ENCODE measurements at regions not wholly inside any gene's neighbourhood (a gene's known extent, or its start where the extent isn't known, plus 50 kb on each side); places are given as distances from the start of the nearest gene placed in this dataset.

DNA sequence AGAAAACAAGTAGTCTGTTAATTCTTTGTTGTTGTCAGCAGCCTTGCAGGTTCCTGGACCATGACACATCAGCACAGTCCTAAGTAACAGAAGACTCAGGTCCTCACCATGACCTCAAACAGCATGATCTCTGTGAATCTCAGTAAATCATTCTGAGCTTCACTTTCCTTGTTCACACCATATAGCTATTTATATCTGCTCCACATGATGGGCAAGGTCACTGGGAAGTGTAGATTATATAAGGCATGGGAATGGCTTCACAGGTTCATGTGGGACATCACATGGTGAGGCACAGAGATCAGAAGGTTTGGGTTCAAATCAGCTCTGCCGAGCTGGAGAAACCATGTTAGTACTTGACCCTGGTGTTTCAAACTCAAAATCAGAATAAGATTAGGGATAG is 245.4 kb upstream of the SPTLC3 start:
- DNase-seq = no peak

DNA sequence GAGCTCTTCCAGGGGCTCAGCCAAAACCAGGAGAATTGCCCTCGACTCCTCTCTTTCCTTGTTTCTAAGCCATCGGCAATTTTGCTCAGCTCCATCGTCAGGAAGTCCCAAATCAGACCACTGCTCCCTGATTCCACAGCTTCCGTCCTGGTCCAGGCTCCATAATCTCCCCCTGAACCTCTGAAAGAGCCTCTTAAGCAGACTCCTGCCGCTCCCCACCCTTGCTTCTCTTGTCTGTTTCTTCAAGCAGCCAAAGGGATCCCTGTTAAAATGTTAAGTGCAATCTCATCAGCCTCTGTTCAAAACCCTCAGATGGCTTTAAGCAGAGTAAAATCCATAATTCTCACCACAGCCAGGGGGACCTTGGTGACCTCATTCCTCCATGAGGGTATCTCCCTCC is 244.7 kb upstream of the SPTLC3 start:
- DNase-seq = no peak

DNA sequence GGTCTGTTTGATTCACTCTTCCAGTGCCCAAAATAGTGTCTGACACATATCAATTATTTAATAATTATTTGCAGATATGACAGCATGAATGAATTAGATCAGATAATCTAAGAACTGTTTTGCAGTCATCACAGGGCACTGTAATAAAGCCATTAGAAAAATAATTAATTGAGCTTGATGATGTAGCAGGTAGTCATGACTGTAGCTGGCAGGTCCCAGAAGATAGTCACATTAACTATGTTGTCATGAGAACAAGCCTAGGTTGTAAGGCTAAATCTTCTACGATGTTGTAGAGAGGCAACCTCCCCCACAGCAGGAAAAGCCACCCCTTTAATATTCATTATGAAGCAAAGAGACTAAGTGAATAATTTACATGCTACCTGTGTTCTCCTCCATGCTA is 243.9 kb upstream of the SPTLC3 start:
- no peak for DNase-seq

DNA sequence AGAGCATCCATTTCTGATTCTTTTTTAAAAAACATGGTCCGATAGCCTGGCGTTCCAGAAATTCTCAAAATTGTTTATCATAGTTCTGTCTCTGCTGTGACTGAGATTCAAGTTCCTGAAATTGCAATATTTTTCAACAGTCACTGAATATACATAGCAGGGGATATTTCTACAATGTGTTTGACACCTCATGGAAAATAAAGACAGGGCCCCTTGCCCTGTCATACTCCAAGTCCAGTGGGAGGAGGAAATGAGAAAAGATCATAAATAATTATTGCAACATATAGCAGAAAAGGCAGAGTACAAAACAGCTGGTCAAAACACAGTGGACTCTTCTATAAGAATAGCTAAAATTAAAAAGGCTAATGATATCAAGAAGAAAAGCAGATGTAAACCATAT is 234.8 kb upstream of the SPTLC3 start:
- no peak for DNase-seq

DNA sequence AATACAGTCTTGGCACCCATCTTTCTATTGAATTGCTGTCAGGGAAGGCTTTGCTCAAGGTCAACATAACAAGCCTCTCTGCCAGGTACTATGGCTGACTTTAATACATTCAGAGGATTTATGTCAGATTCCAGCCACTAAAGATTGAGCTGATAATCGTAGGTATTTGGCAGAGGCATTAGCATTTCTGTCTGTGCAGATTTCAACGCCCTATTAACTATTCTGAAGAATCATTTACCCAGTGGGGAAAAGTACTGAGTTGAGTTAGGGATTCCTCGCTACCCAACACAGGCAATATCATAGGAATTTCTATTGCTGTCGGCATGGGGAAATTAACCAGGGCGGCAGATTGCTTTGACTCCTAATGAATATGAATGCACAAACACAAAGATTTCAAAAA is 233.7 kb upstream of the SPTLC3 start:
- DNase-seq = no peak

DNA sequence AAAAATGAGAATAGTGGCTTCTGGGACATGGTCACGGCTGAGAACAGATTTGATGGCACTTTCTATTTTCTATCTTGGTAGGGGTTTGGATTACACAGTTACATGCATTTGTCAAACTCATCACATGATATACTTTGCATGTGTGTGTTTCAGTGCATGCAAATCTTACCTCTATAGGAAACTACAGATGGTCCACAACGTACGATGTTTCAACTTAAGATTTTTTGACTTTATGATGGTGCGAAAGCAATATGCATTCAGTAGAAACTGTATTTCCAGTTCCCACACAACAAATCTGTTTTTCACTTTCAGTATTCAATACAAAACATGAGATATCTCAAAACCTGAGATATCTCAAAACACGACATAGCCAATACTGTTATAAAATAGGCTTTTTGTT is 231.8 kb upstream of the SPTLC3 start:
- no peak for DNase-seq

DNA sequence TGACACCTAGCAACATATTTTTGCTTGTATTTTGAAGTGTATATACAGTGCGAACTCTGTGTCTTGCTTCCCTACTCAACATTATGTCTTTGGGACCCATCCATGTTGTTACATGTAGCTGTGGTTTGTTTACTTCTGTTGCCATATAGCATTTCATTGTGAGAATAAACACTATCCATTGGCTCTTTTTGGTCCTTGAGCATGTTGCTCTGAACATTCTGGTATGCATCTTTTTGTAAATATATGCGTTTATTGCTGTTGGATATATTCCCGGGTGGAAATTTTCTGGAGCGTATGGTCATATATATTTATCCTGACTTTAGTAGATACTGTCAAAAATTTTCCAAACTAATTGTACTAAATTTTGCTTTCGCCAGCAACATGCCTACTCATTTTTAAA is 222.5 kb upstream of the SPTLC3 start:
- no peak for DNase-seq

DNA sequence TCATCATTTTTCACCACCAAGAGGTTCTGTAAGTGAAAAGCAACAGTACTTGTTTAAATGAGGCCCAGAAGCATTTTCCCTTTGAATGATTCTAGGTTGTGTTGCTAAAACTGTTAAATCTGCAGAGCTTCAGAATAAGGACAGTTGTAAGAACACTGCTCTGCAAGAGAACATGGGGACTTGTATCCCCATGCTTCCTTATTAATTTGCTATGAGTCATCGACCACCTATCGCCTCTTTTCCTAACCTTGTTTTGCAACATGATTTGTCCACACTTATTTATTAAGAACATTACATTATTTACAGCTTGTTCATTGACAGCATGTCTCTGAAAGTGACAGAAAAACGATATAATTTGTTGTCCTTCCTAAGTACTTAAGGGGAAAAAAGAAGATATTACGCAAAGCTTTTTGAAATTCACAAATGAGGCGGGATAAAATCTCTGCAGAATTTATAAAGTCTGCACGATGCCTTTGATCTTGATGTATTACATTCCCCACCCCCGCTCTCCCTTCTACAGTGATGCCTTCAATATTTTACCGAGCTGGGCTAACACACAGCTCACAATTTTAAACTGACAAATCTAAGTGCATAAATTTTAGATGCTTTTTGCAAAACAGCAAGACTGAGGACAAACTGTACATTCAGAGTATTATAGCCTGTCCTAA is 220.0 kb upstream of the SPTLC3 start:
- DNase-seq = no peak

DNA sequence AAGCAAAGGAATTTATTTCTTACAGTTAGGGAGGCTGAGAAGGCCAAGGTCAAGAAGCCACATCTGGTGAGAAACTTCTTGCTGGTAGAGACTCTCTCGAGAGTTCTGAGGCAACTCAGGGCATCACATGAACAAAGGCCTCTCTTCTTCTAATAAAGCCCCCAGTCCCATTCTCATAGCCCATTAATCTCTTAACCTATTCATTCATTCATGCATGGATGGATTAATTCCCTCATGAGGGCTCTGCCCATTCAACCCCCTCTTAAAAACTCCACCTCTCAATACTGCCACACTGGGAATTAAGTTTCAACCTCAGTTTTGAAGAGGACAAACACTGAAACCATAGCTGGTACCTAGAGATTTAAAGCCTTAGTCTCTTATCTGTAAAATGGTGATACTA is 217.9 kb upstream of the SPTLC3 start:
- DNase-seq = peak; percentile 74

DNA sequence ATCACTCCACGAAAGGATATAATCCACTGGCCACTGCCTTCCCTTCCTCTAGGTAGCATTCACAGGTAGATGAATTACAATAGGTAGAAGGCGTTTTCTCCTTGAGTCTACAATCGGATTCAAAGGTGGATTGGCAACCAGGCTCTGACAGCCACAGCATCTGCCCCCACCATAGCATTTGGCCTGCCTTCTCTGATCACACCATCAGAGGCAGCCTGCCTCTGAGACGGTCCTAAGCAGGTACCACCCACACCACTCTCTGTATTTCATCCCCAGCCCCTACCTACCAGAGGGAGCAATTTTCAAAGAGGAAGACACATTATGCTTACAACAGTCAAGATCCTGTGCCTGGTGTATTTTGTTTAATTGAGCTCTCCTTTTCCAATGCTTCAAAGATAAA is 210.5 kb upstream of the SPTLC3 start:
- DNase-seq = no peak

DNA sequence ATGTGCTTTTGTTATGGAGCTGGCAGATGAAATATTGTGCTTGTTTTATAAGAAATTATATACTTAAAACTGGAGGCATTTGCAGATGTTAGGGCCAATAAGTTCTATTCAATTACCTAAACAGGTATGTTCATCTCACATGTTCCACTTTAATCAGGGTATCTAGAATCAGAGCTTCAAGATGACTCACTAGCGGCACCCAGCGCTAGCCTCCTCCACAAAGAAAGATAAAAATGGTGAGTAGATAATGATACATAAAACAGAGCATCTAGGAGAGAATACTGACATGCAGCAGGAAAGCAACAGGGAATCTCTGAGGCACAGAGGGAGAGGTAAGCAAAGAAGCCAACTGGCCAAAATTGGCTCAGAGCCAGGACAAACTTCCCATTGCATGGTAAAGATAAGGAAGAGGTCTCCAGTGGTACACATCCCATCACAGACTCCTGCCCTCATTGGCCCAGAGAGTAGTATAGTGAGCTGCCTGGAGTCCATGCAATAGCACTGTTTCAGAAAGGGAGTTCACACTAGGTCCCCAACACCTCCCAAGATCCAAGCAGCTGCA is 200.7 kb upstream of the SPTLC3 start:
- no peak for DNase-seq

DNA sequence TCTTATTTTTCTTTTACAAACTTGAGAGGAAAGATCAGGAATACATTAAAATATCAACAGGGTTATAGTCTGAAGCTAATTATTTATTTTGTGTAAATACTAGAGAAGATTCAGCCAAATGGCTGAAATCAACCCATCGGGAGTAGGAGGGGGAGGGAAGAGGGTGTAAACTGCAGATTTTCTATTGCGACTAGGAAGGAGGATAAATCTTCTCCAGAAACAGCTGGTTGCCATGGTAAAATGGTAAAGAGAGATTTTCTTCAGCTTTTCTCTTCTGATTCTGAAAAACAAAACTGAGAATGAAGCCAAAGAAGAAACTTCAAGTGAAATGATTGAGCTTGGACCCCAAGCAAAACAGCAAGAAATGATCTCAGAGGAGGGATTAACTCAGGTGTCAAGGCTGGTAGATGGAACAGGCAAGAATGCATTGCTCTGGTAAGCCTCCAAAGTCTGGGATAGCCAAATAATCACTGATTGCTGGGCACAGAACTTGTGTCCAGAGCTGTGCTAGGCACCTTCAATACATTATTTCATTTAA is 193.5 kb upstream of the SPTLC3 start:
- no peak for DNase-seq

DNA sequence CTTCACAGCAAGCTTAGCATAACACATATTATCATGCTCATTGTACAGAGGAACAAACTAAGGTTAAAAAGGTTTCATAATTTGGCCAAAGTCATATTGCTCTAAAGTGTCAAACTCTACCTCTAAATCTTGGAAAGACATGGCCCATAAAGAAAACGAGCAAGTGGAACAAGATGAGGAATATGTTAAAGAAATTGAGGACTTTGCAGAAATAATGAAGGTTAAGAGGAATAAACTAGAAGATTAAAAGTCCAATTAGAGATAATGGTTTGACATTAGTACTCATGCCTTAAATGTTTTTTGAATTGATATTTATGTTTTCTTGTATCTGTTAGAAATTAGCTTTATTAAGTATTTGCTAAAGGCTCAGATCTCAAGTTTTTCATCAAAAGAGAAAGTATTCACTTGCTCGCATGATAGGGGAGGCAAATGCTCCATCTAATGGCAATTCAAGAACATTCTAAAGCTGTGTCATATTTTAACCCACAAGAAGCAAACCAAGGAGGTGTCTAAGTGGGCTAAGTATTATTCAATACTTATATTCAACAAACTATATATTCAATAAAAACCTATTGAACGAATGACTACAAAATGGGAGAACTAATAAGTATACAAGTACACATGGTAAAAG is 192.9 kb upstream of the SPTLC3 start:
- no peak for DNase-seq

DNA sequence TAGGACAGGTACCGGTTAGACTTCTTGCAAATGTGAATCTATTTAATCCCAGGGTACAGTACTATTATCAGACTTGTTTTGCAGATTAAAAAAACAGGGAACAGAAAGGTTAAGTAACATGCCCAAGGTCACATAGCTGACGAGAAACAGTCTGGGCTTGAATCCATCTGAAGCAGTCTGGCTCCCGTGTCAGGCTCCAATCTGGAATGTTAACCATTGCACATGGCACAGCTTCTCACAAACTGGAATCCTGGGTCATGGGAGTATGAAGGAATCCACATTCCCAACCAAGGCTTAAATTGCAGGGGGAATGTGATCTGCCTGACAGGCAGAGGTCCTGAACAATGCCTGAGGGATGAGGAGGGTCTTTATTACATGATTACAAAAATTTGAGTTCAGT is 187.5 kb upstream of the SPTLC3 start:
- DNase-seq = no peak

DNA sequence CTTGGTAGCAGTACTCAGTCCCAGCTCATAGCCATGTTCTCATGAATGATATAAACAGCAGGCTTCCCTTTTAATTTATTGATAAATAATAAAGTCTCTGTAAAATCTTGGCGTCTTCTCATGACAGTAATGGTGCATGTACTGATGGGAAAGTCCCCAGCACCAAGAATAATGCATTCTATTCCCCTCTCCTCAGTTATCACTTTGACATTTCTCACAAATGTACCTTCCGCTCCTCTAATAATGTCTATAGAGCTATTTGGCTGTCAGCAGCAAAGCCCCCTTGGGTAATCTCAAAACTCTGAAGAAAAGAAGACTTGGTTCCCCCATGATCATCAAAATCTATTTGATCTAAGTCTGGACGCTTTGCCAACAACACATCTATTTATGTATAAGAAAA is 185.0 kb upstream of the SPTLC3 start:
- DNase-seq = no peak

DNA sequence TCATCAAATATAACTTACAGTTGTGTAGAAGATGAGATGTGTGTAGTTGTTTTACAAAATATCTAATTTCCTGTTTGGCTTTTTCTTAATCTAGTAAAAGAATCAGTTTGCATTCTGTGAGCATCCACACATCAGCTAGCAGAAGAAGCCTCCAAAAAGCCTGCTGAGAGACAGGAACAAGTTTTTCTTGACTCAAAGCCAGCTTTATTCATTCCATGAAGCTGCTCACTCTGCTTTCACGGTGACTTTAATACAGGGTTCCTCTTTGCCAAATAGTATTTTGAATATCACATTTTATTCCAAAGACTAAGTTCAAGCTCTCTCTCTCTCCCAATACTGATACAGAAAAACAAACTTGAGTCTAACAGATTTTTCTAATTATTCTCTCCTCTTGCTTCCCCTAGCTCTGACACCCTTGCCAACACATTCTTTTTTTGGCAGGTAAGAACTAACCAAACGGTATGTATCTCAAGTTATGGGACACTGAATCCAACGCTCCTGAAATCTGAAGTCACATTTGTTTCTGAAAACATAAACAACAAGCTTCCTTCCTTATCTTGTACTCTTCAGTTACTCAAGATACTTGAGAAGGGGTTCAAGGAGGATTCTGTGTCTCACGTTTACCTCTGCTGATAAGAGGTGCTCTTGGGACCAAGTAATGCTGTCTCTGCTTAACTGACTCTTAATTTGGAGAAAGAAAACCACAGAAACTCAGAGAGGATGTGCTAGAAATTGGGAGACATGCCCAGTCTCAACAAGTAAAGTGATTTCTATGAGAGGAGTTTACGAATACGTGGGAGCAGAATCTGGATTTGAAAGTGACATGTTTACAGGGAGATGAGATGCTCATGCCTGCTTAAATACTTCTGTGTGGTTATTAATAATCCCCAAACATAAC is 184.2 kb upstream of the SPTLC3 start:
- DNase-seq = peak; percentile 94

DNA sequence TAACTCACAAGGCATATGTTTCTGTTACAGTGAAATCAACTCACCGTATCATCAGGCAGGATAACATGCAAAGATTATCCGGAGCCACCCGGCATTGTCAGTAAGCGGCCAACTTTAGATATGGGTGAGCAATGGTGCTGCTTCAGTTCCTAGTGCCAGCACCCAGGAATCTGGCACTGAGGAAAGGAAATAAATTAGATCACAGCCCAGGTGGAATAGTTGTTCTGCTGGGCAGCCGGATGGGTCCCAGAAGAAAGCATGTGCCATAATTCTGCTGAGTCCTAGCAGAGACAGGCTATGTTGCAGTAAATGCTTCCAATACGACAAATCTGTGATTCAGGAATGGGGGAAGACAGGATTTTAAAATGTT is 183.6 kb upstream of the SPTLC3 start:
- no peak for DNase-seq

DNA sequence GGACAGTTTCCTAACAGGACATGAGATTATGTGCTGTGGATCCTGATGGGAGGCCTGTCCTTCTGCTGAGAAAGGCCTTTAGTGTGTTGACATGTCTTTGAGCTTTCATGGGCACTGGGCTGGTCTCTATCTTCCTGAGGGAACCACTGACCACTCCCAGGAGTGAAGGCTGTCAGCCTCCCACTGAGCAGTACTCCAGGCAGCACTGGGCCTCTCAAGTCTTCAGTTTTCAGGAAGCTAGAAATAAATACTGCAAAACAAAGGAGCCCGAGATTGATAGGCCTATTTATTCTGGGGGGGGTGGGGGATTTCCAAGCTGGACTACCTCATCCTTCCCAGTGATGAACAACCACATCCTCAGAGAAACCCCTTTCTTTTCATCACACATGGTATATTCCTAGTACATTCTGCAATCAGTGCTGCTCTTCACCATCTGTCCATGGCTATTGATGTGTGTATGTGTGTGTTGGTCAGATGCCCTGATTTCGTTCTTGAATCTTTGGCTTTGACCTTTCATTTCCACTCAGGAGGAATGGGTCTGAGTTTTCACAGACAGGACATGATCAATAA is 180.9 kb upstream of the SPTLC3 start:
- no peak for DNase-seq

DNA sequence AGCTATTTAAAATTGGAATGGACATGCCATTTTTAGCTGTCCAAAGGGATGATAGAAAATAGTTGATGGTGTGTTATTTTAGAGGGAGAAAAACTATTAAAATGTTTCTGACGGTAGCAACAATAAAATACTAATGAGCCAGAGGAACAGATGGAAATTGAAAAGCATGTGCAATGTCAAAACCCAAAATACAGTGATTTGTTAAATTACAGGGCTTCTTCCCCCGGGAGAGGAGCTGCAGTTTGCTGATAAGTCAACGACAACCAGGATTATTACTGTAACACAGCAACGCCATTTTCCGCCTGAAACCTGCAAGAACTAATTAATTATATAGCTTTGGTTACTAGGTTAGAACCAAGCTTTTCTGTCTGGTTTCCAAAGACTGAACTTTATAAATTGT is 179.6 kb upstream of the SPTLC3 start:
- DNase-seq = no peak

DNA sequence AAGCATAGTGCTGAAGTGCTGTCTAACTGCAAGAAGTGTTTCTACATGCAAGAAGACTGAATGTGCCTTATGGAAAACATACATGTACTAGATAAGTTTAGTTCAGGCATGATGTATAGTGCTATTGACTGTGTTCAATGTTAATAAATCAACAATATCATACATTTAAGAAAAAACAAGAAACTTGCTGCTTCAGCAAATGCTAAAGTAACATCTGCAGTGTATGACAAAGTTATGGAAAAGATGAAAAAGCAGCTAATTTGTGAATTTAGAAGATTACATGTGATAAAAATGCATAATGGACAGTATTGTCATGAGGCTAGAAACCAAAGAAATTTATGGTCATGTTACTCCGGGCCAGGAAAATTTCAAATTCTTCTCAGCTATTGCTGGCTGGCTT is 174.9 kb upstream of the SPTLC3 start:
- DNase-seq = no peak

DNA sequence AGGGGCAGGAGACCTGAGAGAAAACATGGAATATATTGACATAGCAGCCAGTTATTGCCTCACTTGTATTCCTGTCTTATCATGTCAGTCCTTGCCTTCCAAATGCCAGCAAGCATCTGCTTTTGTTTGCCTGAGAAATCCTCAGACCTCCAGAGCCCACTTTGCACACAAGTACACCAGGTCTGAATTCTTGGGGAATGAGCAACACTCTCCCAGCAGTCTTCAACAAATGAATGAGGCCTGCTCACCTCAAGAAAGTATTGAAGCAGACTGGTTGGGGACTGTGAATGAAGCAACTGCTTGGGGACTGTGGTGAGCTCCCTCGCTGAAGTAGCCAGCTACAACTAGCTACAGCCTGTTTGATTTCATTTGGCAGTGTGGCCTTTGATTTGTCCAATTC is 172.8 kb upstream of the SPTLC3 start:
- no peak for DNase-seq

DNA sequence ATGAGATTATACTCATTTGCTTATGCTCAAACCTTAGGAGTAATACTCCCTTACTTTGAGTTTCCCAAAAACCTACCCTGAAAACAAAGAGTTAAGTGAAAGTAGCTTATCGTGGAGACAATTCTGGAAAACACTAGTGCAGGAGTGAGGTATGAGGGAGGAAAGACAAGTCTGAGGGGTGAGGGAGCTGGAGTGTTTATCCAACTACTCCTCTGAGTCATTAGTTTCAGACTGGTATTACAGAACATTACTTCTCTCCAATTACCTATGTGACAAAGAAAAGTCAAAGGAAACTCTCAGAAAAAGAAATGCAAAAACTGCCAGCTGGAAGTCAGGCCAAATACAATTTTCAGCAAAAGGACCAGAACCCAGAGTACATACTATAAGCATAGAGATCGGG is 171.1 kb upstream of the SPTLC3 start:
- DNase-seq = no peak

DNA sequence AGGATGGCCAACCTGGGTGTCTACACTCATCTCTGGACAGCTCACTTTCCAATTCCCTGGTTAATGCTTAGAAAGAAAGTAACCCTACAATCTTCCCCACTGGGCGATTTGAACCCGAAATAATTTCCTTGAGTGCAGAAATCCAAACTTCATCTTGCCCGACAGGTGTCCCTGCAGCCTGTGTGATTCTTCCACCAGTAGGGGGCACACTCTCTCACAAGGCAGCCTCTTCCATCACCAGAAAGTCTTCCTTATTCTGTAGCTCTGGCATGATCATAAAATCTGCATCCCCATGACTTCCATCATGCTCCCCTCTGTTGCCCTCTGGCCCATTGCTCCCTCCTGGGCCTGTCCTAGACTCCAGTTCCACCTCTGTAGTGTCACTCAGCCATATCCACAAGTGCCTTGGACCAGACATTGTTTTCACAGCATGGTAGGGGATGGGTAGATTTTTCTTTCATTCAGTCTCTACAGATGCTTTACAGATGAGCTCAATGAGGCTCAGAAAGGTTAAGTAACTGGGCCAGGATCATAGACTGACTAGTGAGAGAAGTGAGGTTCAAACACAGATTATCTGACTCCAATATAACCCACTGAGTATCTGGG is 170.4 kb upstream of the SPTLC3 start:
- no peak for DNase-seq
